ENCODE measurements at regions not wholly inside any gene's neighbourhood (a gene's known extent, or its start where the extent isn't known, plus 50 kb on each side); places are given as distances from the start of the nearest gene placed in this dataset.

DNA sequence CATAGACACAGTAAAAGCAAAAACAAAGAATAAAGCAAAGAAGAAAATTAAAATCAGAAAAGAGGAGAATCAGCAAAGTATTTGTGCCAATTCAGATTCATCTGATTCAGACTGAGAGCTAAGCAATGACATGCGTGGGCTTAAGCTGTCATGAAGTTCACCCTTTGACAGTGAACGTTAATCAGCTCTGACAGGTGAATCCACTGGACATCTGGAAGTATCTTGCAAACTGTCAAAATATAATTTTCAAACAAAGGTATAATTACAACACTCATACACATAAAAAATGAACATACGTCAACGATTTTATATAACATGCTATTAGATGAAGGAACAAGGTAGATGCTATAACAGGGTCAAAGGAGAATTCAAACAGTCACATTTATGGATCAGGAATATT, 596.3 kb upstream of the SALL1 start:
- Histone ChIP-seq H3K27me3 (no peaks in the 10 kb centered on the region), H3K4me1 (ENCODE audit: control insufficient read depth in 1 of 2, insufficient read depth in 1 of 2, low read depth in 1 of 2, low read length in 1 of 2) (no peaks in the 10 kb centered on the region), H3K36me3 (no peaks in the 10 kb centered on the region), H3K4me3 (ENCODE audit: low read depth in 1 of 2, low read length in 1 of 2) (no peak overlapping the region), H3K9me3 (no peaks in the 10 kb centered on the region), H3K27ac (no peak overlapping the region)
- TF ChIP-seq, protein P1, sequence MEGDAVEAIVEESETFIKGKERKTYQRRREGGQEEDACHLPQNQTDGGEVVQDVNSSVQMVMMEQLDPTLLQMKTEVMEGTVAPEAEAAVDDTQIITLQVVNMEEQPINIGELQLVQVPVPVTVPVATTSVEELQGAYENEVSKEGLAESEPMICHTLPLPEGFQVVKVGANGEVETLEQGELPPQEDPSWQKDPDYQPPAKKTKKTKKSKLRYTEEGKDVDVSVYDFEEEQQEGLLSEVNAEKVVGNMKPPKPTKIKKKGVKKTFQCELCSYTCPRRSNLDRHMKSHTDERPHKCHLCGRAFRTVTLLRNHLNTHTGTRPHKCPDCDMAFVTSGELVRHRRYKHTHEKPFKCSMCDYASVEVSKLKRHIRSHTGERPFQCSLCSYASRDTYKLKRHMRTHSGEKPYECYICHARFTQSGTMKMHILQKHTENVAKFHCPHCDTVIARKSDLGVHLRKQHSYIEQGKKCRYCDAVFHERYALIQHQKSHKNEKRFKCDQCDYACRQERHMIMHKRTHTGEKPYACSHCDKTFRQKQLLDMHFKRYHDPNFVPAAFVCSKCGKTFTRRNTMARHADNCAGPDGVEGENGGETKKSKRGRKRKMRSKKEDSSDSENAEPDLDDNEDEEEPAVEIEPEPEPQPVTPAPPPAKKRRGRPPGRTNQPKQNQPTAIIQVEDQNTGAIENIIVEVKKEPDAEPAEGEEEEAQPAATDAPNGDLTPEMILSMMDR (IDR thresholded peaks at IDR 0.05), result no peak

DNA sequence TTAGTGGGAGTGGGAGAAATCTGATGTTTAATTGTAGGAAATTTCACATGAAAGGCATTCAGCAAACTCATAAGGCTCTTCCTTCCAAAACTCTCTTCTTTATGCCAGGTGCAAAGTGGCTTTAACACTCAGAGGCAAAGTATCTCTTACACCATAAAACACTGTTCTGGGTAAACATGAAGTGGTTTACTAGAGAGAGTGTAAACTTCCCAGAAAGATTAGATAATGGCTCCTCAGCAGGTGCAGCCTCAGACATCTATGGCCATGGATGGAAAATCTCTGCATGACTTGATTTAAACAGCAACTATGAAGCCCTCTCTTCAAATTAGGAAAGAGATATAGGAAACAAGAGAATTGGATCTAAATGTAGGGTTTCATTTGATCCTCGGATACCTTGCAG, 583.1 kb upstream of the SALL1 start:
- TF ChIP-seq, protein P1 (IDR thresholded peaks at IDR 0.05), result no peak
- Histone ChIP-seq H3K27me3 (no peaks in the 10 kb centered on the region), H3K4me3 (ENCODE audit: low read depth in 1 of 2, low read length in 1 of 2) (no peak overlapping the region)

GRCh38 chr16:51733181-51733580, 582.1 kb upstream of the SALL1 start:
- TF ChIP-seq, protein P1 (IDR thresholded peaks at IDR 0.05), result no peak
- no peaks in the 10 kb centered on the region for H3K4me1 ChIP-seq (ENCODE audit: control insufficient read depth in 1 of 2, insufficient read depth in 1 of 2, low read depth in 1 of 2, low read length in 1 of 2)
- H3K27me3 ChIP-seq, result no peaks in the 10 kb centered on the region
- H3K27ac ChIP-seq, result no peak overlapping the region
- no peaks in the 10 kb centered on the region for H3K9me3 ChIP-seq
- H3K4me3 ChIP-seq (ENCODE audit: low read depth in 1 of 2, low read length in 1 of 2), result no peak overlapping the region
- no peaks in the 10 kb centered on the region for H3K36me3 ChIP-seq

More for the DNA sequence above, 583.1 kb upstream of the SALL1 start:
- Histone ChIP-seq H3K36me3 (no peaks in the 10 kb centered on the region), H3K4me1 (ENCODE audit: control insufficient read depth in 1 of 2, insufficient read depth in 1 of 2, low read depth in 1 of 2, low read length in 1 of 2) (no peaks in the 10 kb centered on the region), H3K27ac (no peak overlapping the region), H3K9me3 (no peaks in the 10 kb centered on the region)

DNA sequence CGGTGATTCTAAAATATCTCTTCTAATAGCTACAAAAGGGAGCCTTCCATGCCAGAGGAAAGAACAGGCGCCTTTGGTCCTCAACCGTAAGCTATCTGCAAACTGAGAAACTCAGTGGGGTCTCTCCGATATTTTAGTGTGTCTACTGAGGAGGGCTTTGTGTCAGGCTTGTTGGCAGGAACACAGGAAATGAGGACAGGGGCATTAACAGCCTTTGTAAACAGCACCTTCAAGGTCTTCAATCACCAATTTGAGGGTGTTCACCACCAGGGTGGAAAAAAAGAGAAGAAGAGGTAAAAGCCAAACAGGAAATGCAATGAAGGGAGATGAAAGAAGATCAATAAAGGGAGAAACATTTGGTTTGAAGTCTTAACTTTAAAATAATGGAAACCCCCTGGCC, 580.1 kb upstream of the SALL1 start:
- Histone ChIP-seq H3K4me1 (ENCODE audit: control insufficient read depth in 1 of 2, insufficient read depth in 1 of 2, low read depth in 1 of 2, low read length in 1 of 2) (no peaks in the 10 kb centered on the region), H3K27ac (no peak overlapping the region), H3K27me3 (no peaks in the 10 kb centered on the region), H3K36me3 (no peaks in the 10 kb centered on the region), H3K9me3 (no peaks in the 10 kb centered on the region), H3K4me3 (ENCODE audit: low read depth in 1 of 2, low read length in 1 of 2) (no peak overlapping the region)
- TF ChIP-seq, protein P1 (IDR thresholded peaks at IDR 0.05), result no peak

DNA sequence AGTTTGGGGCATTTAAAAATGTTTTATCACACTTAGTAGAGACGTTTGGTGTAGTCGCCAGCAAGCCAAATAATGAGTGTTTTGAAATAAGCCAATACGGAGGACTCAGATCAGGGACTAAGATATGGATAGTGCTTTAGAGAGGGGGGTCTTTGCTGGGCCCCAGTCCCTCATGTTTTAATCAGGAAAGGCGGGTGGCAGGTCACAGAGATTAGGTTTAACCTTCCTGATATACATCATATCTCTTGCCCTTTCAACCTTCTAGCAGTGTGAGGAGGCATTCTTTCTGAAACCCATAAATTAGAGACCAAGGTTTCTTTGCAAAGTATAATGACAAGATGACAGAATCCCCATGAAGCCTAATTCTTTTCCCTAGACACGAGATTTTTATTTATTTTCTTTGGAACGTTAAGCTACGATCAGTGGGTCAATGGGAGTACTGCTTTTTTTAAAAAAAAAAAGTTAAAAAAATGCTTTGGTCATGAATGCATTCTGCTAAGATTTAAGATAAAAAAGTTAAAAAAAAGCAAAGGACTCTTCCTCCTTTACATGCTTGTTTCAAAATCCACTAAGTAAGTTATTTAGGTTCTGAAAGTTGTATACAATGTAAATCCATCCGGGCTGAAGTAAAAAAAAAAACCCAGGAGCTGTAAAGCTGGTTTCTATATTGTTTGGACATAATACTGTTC, 572.1 kb upstream of the SALL1 start:
- H3K4me3 ChIP-seq (ENCODE audit: low read depth in 1 of 2, low read length in 1 of 2), result no peak overlapping the region
- no peaks in the 10 kb centered on the region for H3K27me3 ChIP-seq
- H3K9me3 ChIP-seq, result no peaks in the 10 kb centered on the region
- H3K27ac ChIP-seq, result no peak overlapping the region
- no peaks in the 10 kb centered on the region for H3K36me3 ChIP-seq
- no peaks in the 10 kb centered on the region for H3K4me1 ChIP-seq (ENCODE audit: control insufficient read depth in 1 of 2, insufficient read depth in 1 of 2, low read depth in 1 of 2, low read length in 1 of 2)
- TF ChIP-seq, protein P1 (IDR thresholded peaks at IDR 0.05), result no peak
